RWPE2 (cell line): ENCODE measurements at regions not wholly inside any gene's neighbourhood (a gene's known extent, or its start where the extent isn't known, plus 50 kb on each side); places are given as distances from the start of the nearest gene placed in this dataset.

Experiments
- ATAC-seq: fragments of 200-7000 bp; cut with Tn5 transposase; 3 replicates; pipeline ENCODE4 v1.9.1; 2021; ENCODE audit warnings: low read depth
- DNase-seq: peaks from one replicate; pipeline ENCODE4 v3.0.0-alpha.2; 2020; ENCODE audit warnings: low spot score
- H3K27ac ChIP-seq: fragments of 450-650 bp; 2 replicates; pipeline ENCODE4 v1.5.1; 2017; ENCODE audit warnings: mild to moderate bottlenecking; ENCODE audit not compliant: poor library complexity, severe bottlenecking
- H3K27me3 ChIP-seq: fragments of 250-450 bp; sonication (Bioruptor Pico); 2 replicates; pipeline ENCODE4 v1.5.1; 2021; ENCODE audit warnings: mild to moderate bottlenecking, moderate library complexity; ENCODE audit not compliant: insufficient read depth, poor library complexity, severe bottlenecking
- H3K36me3 ChIP-seq: fragments of 250-450 bp; sonication (Bioruptor Pico); 2 replicates; pipeline ENCODE4 v1.5.1; 2020; ENCODE audit warnings: low read depth, mild to moderate bottlenecking, moderate library complexity
- H3K4me1 ChIP-seq: fragments of 250-450 bp; sonication (Bioruptor Pico); 2 replicates; pipeline ENCODE4 v1.5.1; 2021; ENCODE audit warnings: mild to moderate bottlenecking, moderate library complexity; ENCODE audit not compliant: insufficient read depth, poor library complexity, severe bottlenecking
- H3K4me3 ChIP-seq: fragments of 250-450 bp; sonication (Bioruptor Pico); 2 replicates; pipeline ENCODE4 v1.5.1; 2021; ENCODE audit warnings: mild to moderate bottlenecking, moderate library complexity; ENCODE audit not compliant: severe bottlenecking
- H3K9me3 ChIP-seq: fragments of 250-450 bp; sonication (Bioruptor Pico); 2 replicates; pipeline ENCODE4 v1.5.1; 2021; ENCODE audit warnings: mild to moderate bottlenecking, moderate library complexity; ENCODE audit not compliant: severe bottlenecking
- CTCF ChIP-seq: fragments of 450-650 bp; IDR thresholded peaks from one replicate; pipeline ENCODE4 v1.5.1; 2017; ENCODE audit warnings: mild to moderate bottlenecking, moderate library complexity; ENCODE audit not compliant: poor library complexity, severe bottlenecking

- no peak for DNase-seq
Measured at GRCh38 chr11:80816454-80816847, 1375.6 kb upstream of the TENM4 start.

GRCh38 chr11:80815752-80816453 is 1375.1 kb upstream of the TENM4 start:
- no peak for DNase-seq
- no peak for TF ChIP-seq CTCF
- H3K27me3 ChIP-seq = no peaks in the 10 kb centered on the region
- no peak overlapping the region for H3K4me3 ChIP-seq
- no peak overlapping the region for H3K27ac ChIP-seq
- no peaks in the 10 kb centered on the region for H3K4me1 ChIP-seq
- ATAC-seq = peak; percentile 45; the same call in 2 of the 3 replicates
- H3K36me3 ChIP-seq = no peaks in the 10 kb centered on the region
- no peaks in the 10 kb centered on the region for H3K9me3 ChIP-seq

More at GRCh38 chr11:80816454-80816847, 1375.6 kb upstream of the TENM4 start:
- Histone ChIP-seq H3K27ac (no peak overlapping the region), H3K27me3 (no peaks in the 10 kb centered on the region), H3K4me1 (no peaks in the 10 kb centered on the region), H3K9me3 (no peaks in the 10 kb centered on the region), H3K4me3 (no peak overlapping the region), H3K36me3 (no peaks in the 10 kb centered on the region)
- TF ChIP-seq CTCF = no peak
- no peak for ATAC-seq

GRCh38 chr11:80814813-80815212 is 1374.0 kb upstream of the TENM4 start:
- TF ChIP-seq CTCF = no peak
- Histone ChIP-seq H3K9me3 (no peaks in the 10 kb centered on the region), H3K27me3 (no peaks in the 10 kb centered on the region), H3K36me3 (no peaks in the 10 kb centered on the region), H3K4me1 (no peaks in the 10 kb centered on the region), H3K27ac (no peak overlapping the region), H3K4me3 (no peak overlapping the region)
- DNase-seq = no peak
- ATAC-seq = no peak

GRCh38 chr11:80810695-80811094 is 1369.9 kb upstream of the TENM4 start:
- no peak for DNase-seq

More at GRCh38 chr11:80810695-80811094, 1369.9 kb upstream of the TENM4 start:
- no peaks in the 10 kb centered on the region for H3K27me3 ChIP-seq
- no peak overlapping the region for H3K4me3 ChIP-seq
- ATAC-seq = no peak
- TF ChIP-seq CTCF = no peak
- no peaks in the 10 kb centered on the region for H3K4me1 ChIP-seq
- no peaks in the 10 kb centered on the region for H3K36me3 ChIP-seq
- H3K27ac ChIP-seq = no peak overlapping the region
- no peaks in the 10 kb centered on the region for H3K9me3 ChIP-seq
